ENCODE measurements at regions not wholly inside any gene's neighbourhood (a gene's known extent, or its start where the extent isn't known, plus 50 kb on each side); places are given as distances from the start of the nearest gene placed in this dataset.
"Not testable (repeated sequence)": the region's sequence is repeated elsewhere in the genome, so short reads cannot be mapped to it uniquely, and the experiment has no call there.

- H3K4me3 ChIP-seq (ENCODE audit: low read length): no peak overlapping the region
- H3K4me1 ChIP-seq (ENCODE audit: control insufficient read depth, insufficient read depth, low read length): peaks cover 6% of the 10 kb centered on the region
- H3K27me3 ChIP-seq (replicated peaks; ENCODE audit: control insufficient read depth, insufficient read depth, low read length): no peaks in the 10 kb centered on the region
- H3K9ac ChIP-seq (ENCODE audit: low read length): no peak overlapping the region
- DNase-seq (ENCODE audit: low read depth): no peak
- no peaks in the 10 kb centered on the region for H3K36me3 ChIP-seq (ENCODE audit: control insufficient read depth, insufficient read depth, low read length, severe bottlenecking)
- H3K9me3 ChIP-seq (ENCODE audit: control insufficient read depth, low read length): no peaks in the 10 kb centered on the region
These were observed 356.0 kb downstream of the S1PR1 start for GRCh38 chr1:101592845-101593244.

- no peaks in the 10 kb centered on the region for H3K27me3 ChIP-seq (replicated peaks; ENCODE audit: control insufficient read depth, insufficient read depth, low read length)
- H3K9ac ChIP-seq (ENCODE audit: low read length): no peak overlapping the region
- H3K9me3 ChIP-seq (ENCODE audit: control insufficient read depth, low read length): no peaks in the 10 kb centered on the region
- DNase-seq (ENCODE audit: low read depth): no peak
- H3K4me3 ChIP-seq (ENCODE audit: low read length): no peak overlapping the region
- no peaks in the 10 kb centered on the region for H3K36me3 ChIP-seq (ENCODE audit: control insufficient read depth, insufficient read depth, low read length, severe bottlenecking)
- peaks cover 6% of the 10 kb centered on the region for H3K4me1 ChIP-seq (ENCODE audit: control insufficient read depth, insufficient read depth, low read length)
These were observed 359.1 kb downstream of the S1PR1 start for GRCh38 chr1:101595881-101596374.

DNA sequence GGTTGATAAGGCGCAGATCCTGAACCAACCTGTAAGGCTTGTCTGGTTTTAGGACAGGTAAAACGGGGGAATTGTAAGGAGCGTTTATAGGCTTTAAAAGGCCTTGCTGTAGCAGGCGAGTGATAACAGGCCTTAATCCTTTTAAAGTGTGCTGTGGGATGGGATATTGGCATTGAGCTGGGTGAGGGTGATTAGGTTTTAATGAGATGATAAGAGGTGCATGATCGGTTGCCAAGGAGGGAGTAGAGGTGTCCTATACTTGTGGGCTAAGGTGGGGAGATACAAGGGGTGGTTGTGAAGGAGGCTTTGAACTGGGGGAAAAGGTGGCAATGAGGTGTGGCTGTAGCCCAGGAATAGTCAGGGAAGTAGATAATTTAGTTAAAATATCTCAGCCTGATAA, 363.8 kb downstream of the S1PR1 start:
- DNase-seq (ENCODE audit: low read depth); H3K9ac ChIP-seq (ENCODE audit: low read length); H3K36me3 ChIP-seq (ENCODE audit: control insufficient read depth, insufficient read depth, low read length, severe bottlenecking): not testable (repeated sequence)

GRCh38 chr1:101603726-101604125, 366.9 kb downstream of the S1PR1 start:
- no peaks in the 10 kb centered on the region for H3K9me3 ChIP-seq (ENCODE audit: control insufficient read depth, low read length)
- no peak overlapping the region for H3K9ac ChIP-seq (ENCODE audit: low read length)
- no peaks in the 10 kb centered on the region for H3K27me3 ChIP-seq (replicated peaks; ENCODE audit: control insufficient read depth, insufficient read depth, low read length)
- H3K36me3 ChIP-seq (ENCODE audit: control insufficient read depth, insufficient read depth, low read length, severe bottlenecking): no peaks in the 10 kb centered on the region
- H3K4me3 ChIP-seq (ENCODE audit: low read length): no peak overlapping the region
- no peak for DNase-seq (ENCODE audit: low read depth)
- H3K4me1 ChIP-seq (ENCODE audit: control insufficient read depth, insufficient read depth, low read length): no peaks in the 10 kb centered on the region

More for the DNA sequence above, 363.8 kb downstream of the S1PR1 start:
- H3K4me3 ChIP-seq (ENCODE audit: low read length); H3K9me3 ChIP-seq (ENCODE audit: control insufficient read depth, low read length); H3K27me3 ChIP-seq (replicated peaks; ENCODE audit: control insufficient read depth, insufficient read depth, low read length); H3K4me1 ChIP-seq (ENCODE audit: control insufficient read depth, insufficient read depth, low read length): not testable (repeated sequence)

DNA sequence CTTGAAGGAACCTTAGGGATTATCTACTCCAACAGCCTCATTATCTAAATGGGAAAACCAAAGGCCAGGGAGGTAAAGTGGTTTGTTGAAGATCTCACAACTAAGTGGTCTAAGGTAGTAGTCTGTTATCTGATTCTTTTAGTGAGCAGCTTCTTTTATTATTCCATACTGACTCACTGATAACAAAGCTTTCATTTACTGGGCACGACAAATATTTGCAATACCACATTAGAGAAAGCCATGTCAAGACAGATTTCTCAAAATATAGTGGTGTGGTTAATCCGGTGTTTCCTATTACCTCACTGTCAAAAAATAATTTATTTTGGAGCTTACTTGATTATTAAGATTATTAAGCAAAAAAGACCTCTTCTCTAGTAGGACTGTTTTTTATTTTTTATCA, 369.1 kb downstream of the S1PR1 start:
- H3K27me3 ChIP-seq (replicated peaks; ENCODE audit: control insufficient read depth, insufficient read depth, low read length): no peaks in the 10 kb centered on the region
- no peak overlapping the region for H3K4me3 ChIP-seq (ENCODE audit: low read length)
- DNase-seq (ENCODE audit: low read depth): no peak
- H3K4me1 ChIP-seq (ENCODE audit: control insufficient read depth, insufficient read depth, low read length): no peaks in the 10 kb centered on the region
- H3K9me3 ChIP-seq (ENCODE audit: control insufficient read depth, low read length): peaks cover 15% of the 10 kb centered on the region
- H3K36me3 ChIP-seq (ENCODE audit: control insufficient read depth, insufficient read depth, low read length, severe bottlenecking): no peaks in the 10 kb centered on the region
- no peak overlapping the region for H3K9ac ChIP-seq (ENCODE audit: low read length)

- Histone ChIP-seq H3K4me1 (ENCODE audit: control insufficient read depth, insufficient read depth, low read length) (no peaks in the 10 kb centered on the region), H3K9ac (ENCODE audit: low read length) (no peak overlapping the region), H3K9me3 (ENCODE audit: control insufficient read depth, low read length) (peaks cover 15% of the 10 kb centered on the region), H3K4me3 (ENCODE audit: low read length) (no peak overlapping the region), H3K36me3 (ENCODE audit: control insufficient read depth, insufficient read depth, low read length, severe bottlenecking) (no peaks in the 10 kb centered on the region), H3K27me3 (replicated peaks; ENCODE audit: control insufficient read depth, insufficient read depth, low read length) (no peaks in the 10 kb centered on the region)
- DNase-seq (ENCODE audit: low read depth): no peak
These were observed 376.7 kb downstream of the S1PR1 start for GRCh38 chr1:101613546-101613945.

GRCh38 chr1:101618900-101619299, 377.8 kb downstream of the OLFM3 start:
- Histone ChIP-seq H3K9ac (ENCODE audit: low read length) (no peak overlapping the region), H3K36me3 (ENCODE audit: control insufficient read depth, insufficient read depth, low read length, severe bottlenecking) (no peaks in the 10 kb centered on the region), H3K27me3 (replicated peaks; ENCODE audit: control insufficient read depth, insufficient read depth, low read length) (no peaks in the 10 kb centered on the region), H3K4me1 (ENCODE audit: control insufficient read depth, insufficient read depth, low read length) (no peaks in the 10 kb centered on the region), H3K4me3 (ENCODE audit: low read length) (no peak overlapping the region), H3K9me3 (ENCODE audit: control insufficient read depth, low read length) (no peaks in the 10 kb centered on the region)
- no peak for DNase-seq (ENCODE audit: low read depth)

GRCh38 chr1:101632548-101633272, 364.0 kb downstream of the OLFM3 start:
- Histone ChIP-seq H3K4me3 (ENCODE audit: low read length) (no peak overlapping the region), H3K4me1 (ENCODE audit: control insufficient read depth, insufficient read depth, low read length) (no peaks in the 10 kb centered on the region), H3K36me3 (ENCODE audit: control insufficient read depth, insufficient read depth, low read length, severe bottlenecking) (no peaks in the 10 kb centered on the region), H3K9ac (ENCODE audit: low read length) (no peak overlapping the region), H3K9me3 (ENCODE audit: control insufficient read depth, low read length) (no peaks in the 10 kb centered on the region), H3K27me3 (replicated peaks; ENCODE audit: control insufficient read depth, insufficient read depth, low read length) (no peaks in the 10 kb centered on the region)
- no peak for DNase-seq (ENCODE audit: low read depth)

DNA sequence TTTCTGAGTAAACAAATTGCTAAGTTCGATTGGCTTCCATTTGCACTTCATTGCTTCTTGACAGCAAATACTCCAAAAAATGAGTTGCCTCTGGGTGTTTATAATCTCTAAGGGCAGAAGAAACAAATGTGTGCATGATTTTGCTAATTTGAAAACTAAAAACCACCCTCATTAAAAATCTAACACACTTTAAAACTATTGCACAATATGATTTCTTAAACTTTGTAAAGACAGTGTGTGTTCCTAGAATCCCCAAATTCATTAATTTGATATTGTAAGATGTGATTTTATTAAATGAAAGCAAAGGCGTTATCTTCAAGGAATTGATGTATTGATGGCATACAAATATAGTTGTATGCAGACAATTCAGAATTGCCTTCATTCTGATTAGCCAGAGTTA, 350.9 kb downstream of the OLFM3 start:
- Histone ChIP-seq H3K9ac (ENCODE audit: low read length) (no peak overlapping the region), H3K4me3 (ENCODE audit: low read length) (no peak overlapping the region), H3K9me3 (ENCODE audit: control insufficient read depth, low read length) (no peaks in the 10 kb centered on the region), H3K36me3 (ENCODE audit: control insufficient read depth, insufficient read depth, low read length, severe bottlenecking) (no peaks in the 10 kb centered on the region), H3K27me3 (replicated peaks; ENCODE audit: control insufficient read depth, insufficient read depth, low read length) (no peaks in the 10 kb centered on the region), H3K4me1 (ENCODE audit: control insufficient read depth, insufficient read depth, low read length) (no peaks in the 10 kb centered on the region)
- DNase-seq (ENCODE audit: low read depth): no peak

DNA sequence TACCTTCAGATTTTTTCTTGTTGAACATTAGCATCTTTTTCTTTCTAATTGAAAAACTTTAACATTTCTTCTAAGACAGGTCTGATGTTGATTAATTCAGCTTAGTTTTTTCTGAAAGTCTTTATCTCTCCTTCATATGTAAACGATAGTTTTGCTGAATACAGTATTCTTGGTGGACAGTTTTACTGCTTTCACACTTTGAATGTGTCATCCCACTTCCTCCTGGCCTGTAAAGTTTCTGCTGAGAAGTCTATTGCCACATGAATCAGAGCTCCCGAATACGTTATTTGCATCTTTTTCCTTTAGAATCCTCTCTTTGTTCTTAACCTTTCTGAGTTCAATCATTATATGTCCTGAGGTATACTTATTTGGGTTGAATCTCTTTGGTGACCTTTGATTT, 344.2 kb downstream of the OLFM3 start:
- no peaks in the 10 kb centered on the region for H3K4me1 ChIP-seq (ENCODE audit: control insufficient read depth, insufficient read depth, low read length)
- peaks cover 12% of the 10 kb centered on the region for H3K9me3 ChIP-seq (ENCODE audit: control insufficient read depth, low read length)
- no peak overlapping the region for H3K9ac ChIP-seq (ENCODE audit: low read length)
- H3K36me3 ChIP-seq (ENCODE audit: control insufficient read depth, insufficient read depth, low read length, severe bottlenecking): no peaks in the 10 kb centered on the region
- H3K4me3 ChIP-seq (ENCODE audit: low read length): no peak overlapping the region
- no peaks in the 10 kb centered on the region for H3K27me3 ChIP-seq (replicated peaks; ENCODE audit: control insufficient read depth, insufficient read depth, low read length)
- DNase-seq (ENCODE audit: low read depth): no peak

GRCh38 chr1:101653482-101653946, 343.2 kb downstream of the OLFM3 start:
- H3K4me1 ChIP-seq (ENCODE audit: control insufficient read depth, insufficient read depth, low read length): no peaks in the 10 kb centered on the region
- no peaks in the 10 kb centered on the region for H3K27me3 ChIP-seq (replicated peaks; ENCODE audit: control insufficient read depth, insufficient read depth, low read length)
- no peaks in the 10 kb centered on the region for H3K36me3 ChIP-seq (ENCODE audit: control insufficient read depth, insufficient read depth, low read length, severe bottlenecking)
- no peak overlapping the region for H3K9ac ChIP-seq (ENCODE audit: low read length)
- H3K9me3 ChIP-seq (ENCODE audit: control insufficient read depth, low read length): peaks cover 12% of the 10 kb centered on the region
- H3K4me3 ChIP-seq (ENCODE audit: low read length): no peak overlapping the region
- peak; percentile 55 for DNase-seq (ENCODE audit: low read depth)

- Histone ChIP-seq H3K9ac (ENCODE audit: low read length) (no peak overlapping the region), H3K27me3 (replicated peaks; ENCODE audit: control insufficient read depth, insufficient read depth, low read length) (no peaks in the 10 kb centered on the region), H3K4me3 (ENCODE audit: low read length) (no peak overlapping the region), H3K9me3 (ENCODE audit: control insufficient read depth, low read length) (peaks cover 30% of the 10 kb centered on the region), H3K4me1 (ENCODE audit: control insufficient read depth, insufficient read depth, low read length) (no peaks in the 10 kb centered on the region), H3K36me3 (ENCODE audit: control insufficient read depth, insufficient read depth, low read length, severe bottlenecking) (no peaks in the 10 kb centered on the region)
- DNase-seq (ENCODE audit: low read depth): no peak
These were observed 332.0 kb downstream of the OLFM3 start for GRCh38 chr1:101664726-101665125.

All from adipocyte (in vitro differentiated cells).